Brain microvascular endothelial cell (primary cell): ENCODE measurements at regions not wholly inside any gene's neighbourhood (a gene's known extent, or its start where the extent isn't known, plus 50 kb on each side); places are given as distances from the start of the nearest gene placed in this dataset.
"Not testable (repeated sequence)": the region's sequence is repeated elsewhere in the genome, so short reads cannot be mapped to it uniquely, and the experiment has no call there.

ENCODE experiments used
- DNase-seq: peaks from one replicate; pipeline ENCODE4 v3.0.0-alpha.2; 2020
- H3K27ac ChIP-seq: fragments of 250-450 bp; sonication (Bioruptor Pico); 2 replicates; pipeline ENCODE4 v1.5.1; 2020; ENCODE audit warnings: mild to moderate bottlenecking, moderate library complexity
- H3K27me3 ChIP-seq: fragments of 250-450 bp; sonication (Bioruptor Pico); replicated peaks from 2 replicates; pipeline ENCODE4 v1.5.1; 2020; ENCODE audit warnings: mild to moderate bottlenecking
- H3K36me3 ChIP-seq: fragments of 250-450 bp; sonication (Bioruptor Pico); replicated peaks from 2 replicates; pipeline ENCODE4 v1.5.1; 2020; ENCODE audit warnings: mild to moderate bottlenecking
- H3K4me3 ChIP-seq: 2 replicates; pipeline ENCODE4 v1.5.1; 2011; ENCODE audit warnings: low read depth, mild to moderate bottlenecking, control low read depth, low read length, moderate library complexity
- CTCF ChIP-seq: IDR thresholded peaks from 2 replicates; pipeline ENCODE4 v1.5.1; 2011; ENCODE audit warnings: low read depth, mild to moderate bottlenecking, moderate library complexity, low read length, control low read depth, inconsistent platforms; ENCODE audit errors: missing control alignments
- in situ Hi-C: cut with HindIII; loops from 2 replicates; pipeline ENCODE4 v1.10.0; 2017; ENCODE audit warnings: low sequenced_read_pairs, low pct_ligation_motif_present

DNA sequence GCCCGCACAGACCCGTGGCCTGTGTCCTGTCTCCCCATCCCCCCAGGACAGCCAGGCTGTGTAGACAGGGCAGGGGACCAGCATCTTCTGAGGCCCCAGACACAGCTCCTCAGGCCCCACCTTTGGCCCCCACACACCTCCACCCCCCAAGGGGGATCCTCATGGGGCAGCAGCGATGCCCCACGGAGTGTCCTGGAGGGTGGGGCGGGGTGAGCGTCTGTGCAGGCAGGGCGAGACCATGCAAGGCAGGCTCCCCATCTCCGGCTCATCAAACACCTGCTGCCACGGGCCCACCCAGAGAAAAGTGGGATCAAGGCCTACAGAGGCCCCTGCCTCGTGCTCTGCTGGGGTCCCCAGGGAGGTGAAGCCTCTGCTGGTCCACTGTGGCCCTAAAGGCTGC is 118.7 kb upstream of the FOXD4L5 start:
- Histone ChIP-seq H3K27me3 (no peaks in the 10 kb centered on the region), H3K4me3 (no peak overlapping the region), H3K36me3 (no peaks in the 10 kb centered on the region), H3K27ac (no peak overlapping the region)
- no peak for DNase-seq
- in situ Hi-C loops = no loop called here
- TF ChIP-seq CTCF = no peak

DNA sequence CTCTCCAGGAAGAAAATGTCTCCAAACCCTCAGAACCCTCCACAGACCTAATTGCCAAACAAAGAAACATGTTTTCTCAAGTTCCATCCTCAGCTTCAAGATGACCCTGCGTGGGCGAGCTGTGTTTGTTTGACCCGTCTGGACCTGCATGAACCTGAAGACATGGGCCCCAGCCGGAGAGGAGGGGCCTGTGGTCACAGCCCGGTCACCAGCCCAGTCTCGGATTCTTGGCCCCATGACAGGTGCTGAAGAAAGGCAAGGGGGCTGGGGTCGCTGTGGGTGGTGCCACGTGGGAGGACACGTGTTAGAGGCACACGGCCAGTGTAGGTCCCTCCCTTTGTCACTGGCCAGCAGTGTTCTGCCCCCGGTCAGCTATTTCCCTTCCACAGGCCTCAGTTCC is 118.1 kb upstream of the FOXD4L5 start:
- in situ Hi-C loops, H3K27ac ChIP-seq, H3K4me3 ChIP-seq, H3K36me3 ChIP-seq, H3K27me3 ChIP-seq, DNase-seq: not testable (repeated sequence)

DNA sequence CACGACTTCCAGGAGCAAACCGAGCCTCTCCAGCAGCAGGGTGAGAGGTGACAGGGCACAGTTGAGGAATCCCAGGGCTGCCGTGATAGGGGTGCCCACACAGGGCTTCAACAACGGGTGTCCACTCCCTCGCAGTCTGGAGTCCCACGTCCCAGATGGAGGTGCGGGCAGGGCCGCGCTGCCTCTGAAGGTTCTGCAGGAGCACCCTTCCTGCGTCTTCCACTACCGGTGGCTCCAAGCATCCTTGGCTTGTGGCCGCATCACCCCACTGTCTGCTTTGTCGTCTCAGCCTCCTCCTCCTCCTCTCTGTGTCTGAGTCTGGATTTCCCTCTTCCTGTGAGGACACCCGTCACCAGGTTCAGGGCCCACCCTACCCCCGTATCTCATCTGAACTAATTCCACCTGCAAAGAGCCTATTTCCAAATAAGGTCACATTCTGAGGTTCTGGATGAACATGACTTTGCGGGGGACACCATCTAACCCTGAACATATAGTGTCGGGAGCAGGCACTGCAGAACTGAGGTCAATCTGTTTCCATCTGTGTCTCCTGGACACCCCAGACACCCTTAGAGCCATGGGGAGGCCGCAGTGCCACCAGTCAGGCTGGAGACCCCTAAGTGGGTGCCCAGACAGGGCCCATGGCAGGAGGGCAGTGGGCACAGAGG is 117.3 kb upstream of the FOXD4L5 start:
- H3K27me3 ChIP-seq, in situ Hi-C loops, H3K27ac ChIP-seq, DNase-seq, H3K4me3 ChIP-seq, H3K36me3 ChIP-seq: not testable (repeated sequence)

GRCh38 chr9:65401456-65402045 is 116.5 kb upstream of the FOXD4L5 start:
- in situ Hi-C loops = not testable (repeated sequence)

GRCh38 chr9:65400886-65401285 is 115.9 kb upstream of the FOXD4L5 start:
- TF ChIP-seq CTCF = no peak
- no peak for DNase-seq
- no peaks in the 10 kb centered on the region for H3K27me3 ChIP-seq
- H3K27ac ChIP-seq = no peak overlapping the region
- no peaks in the 10 kb centered on the region for H3K36me3 ChIP-seq
- no peak overlapping the region for H3K4me3 ChIP-seq
- in situ Hi-C loops = no loop called here

More at GRCh38 chr9:65401456-65402045, 116.5 kb upstream of the FOXD4L5 start:
- H3K27ac ChIP-seq, H3K36me3 ChIP-seq, H3K27me3 ChIP-seq, H3K4me3 ChIP-seq, DNase-seq: not testable (repeated sequence)

DNA sequence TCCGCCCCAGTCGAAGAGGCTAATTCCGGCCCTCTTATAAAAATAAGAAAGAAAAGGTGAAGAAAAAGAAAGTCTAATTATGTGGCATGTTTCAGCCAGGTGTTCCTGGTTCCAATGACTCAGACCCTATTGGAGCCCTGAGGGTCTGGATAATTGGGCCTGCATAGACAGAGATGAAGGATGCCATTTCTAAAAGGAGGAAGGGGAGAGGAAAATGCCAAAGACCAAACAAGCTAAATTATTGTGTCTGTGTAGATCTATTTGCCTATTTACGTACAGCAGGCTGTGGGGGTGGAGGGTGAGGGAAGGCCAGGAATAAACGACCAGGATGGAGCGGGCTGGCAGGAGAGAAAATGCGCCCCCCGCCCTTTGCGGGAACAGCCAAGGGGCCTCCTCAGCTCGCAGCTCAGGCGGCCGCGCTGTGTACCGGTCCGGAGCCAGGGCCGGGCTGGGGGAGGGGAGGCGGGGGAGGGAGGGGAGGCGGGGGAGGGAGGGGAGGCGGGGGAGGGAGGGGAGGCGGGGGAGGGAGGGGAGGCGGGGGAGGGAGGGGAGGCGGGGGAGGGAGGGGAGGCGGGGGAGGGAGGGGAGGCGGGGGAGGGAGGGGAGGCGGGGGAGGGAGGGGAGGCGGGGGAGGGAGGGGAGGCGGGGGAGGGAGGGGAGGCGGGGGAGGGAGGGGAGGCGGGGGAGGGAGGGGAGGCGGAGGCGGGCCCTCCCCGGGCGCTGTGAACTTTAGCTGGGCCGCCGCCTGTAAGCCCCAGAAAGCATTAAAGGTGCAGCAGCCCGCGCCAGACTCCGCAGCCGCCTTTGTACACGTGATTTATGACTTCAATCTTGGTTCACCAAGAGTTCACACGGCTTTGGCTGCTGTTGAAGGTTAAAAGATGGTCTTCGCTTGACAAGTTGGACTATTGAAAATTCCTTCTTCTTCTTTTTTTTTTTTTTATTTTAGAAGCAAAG is 113.0 kb upstream of the FOXD4L5 start:
- H3K27me3 ChIP-seq, DNase-seq, H3K27ac ChIP-seq, in situ Hi-C loops, H3K36me3 ChIP-seq, H3K4me3 ChIP-seq: not testable (repeated sequence)

DNA sequence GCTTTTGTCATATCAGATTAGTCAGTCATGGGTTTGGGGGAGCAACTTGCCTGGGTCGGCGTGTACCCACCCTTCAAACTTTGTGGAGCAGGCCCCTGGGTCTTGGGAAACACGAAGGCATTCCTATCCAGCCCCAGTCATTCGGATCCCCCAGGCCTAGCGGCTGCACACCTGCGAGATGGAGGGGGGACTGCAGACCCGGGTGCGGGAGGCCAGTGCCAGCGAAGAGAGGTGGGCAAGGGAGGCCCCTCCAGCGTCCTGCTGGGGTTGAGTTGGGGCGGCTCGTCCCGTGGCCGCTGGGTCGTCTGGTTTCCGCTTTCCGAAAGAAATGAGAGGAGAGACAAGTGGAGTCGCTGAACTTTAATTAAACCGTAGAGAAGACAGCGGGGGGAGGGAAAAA is 112.2 kb upstream of the FOXD4L5 start:
- DNase-seq, H3K4me3 ChIP-seq, in situ Hi-C loops, H3K36me3 ChIP-seq, H3K27me3 ChIP-seq, H3K27ac ChIP-seq: not testable (repeated sequence)

DNA sequence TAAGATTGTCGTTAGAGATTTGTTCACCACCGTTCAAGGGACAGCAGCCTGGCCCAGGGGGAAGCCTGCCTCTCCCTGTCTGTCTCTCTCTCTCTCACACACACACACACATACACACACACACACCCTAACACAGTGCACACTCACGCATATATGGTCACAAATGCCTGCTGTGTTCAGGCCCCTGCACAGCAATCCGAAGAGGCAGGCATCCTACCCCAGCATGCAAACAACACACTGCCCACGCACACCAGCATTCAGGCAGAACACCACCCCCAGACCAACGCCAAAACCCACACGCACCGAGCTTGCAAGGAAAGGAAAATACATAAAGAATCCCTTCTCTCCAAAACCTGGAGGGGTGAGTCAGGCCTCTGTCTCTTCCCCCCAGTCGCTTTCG is 111.6 kb upstream of the FOXD4L5 start:
- H3K36me3 ChIP-seq, DNase-seq, in situ Hi-C loops, H3K27me3 ChIP-seq, H3K27ac ChIP-seq, H3K4me3 ChIP-seq: not testable (repeated sequence)

DNA sequence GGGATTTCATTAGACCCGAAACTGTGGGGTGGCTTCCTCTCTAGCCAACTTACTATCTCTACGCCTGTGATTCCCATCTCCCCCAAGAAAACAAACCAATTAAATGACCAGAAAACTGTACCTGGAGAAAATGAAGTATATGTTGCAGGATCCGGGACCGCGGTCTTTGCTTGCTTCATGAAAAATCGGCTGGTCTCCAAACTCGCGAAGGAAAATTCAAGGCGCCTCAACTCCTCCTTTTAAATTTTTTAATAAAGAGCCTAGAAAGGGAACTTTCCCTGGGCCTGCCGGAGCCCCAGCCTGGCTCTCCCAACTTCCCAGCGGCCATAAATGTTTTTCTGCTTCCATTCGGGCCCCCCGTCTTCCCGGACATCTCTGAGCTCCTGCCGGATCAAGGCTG is 110.8 kb upstream of the FOXD4L5 start:
- H3K27ac ChIP-seq, DNase-seq, in situ Hi-C loops, H3K27me3 ChIP-seq, H3K4me3 ChIP-seq, H3K36me3 ChIP-seq: not testable (repeated sequence)

- H3K27ac ChIP-seq, in situ Hi-C loops, DNase-seq, H3K36me3 ChIP-seq, H3K4me3 ChIP-seq, H3K27me3 ChIP-seq: not testable (repeated sequence)
Observed at GRCh38 chr9:65395121-65395520, 110.1 kb upstream of the FOXD4L5 start.

GRCh38 chr9:65393111-65393810 is 108.3 kb upstream of the FOXD4L5 start:
- H3K27me3 ChIP-seq, H3K27ac ChIP-seq, in situ Hi-C loops, H3K36me3 ChIP-seq, DNase-seq, H3K4me3 ChIP-seq: not testable (repeated sequence)

DNA sequence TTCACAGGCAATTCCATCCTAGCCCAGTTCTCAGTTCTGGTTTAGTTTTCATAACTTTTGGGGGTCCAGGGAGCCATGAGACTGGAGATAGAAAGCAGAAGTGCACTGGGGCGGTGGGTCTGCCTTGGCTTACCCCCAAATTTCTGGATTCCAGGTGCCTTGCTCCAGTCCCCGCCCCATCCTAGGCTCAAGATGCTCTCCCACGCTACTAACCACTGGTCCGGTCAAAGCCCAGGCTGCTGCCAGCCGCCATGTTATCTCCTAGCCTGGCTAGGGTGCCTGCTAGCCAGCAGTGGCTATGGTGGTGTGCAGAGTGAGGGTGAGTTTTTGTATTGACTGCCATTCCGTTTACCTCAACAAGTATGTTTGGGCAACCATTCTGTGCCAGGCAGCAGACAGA is 107.6 kb upstream of the FOXD4L5 start:
- H3K27me3 ChIP-seq, H3K4me3 ChIP-seq, H3K27ac ChIP-seq, in situ Hi-C loops, DNase-seq, H3K36me3 ChIP-seq: not testable (repeated sequence)
